Breast epithelium (tissue), 3 donors: ENCODE measurements at regions not wholly inside any gene's neighbourhood (a gene's known extent, or its start where the extent isn't known, plus 50 kb on each side); places are given as distances from the start of the nearest gene placed in this dataset.

Experiments
- CTCF ChIP-seq, 3 donors: fragments of 450-650 bp; IDR thresholded peaks; one replicate each; pipeline ENCODE4 v1.5.1; 2016 to 2017; ENCODE audit warnings: antibody characterized with exemption in 3 of 3, mild to moderate bottlenecking in 3 of 3, moderate library complexity in 3 of 3
- POLR2A ChIP-seq: fragments of 450-650 bp; IDR thresholded peaks from one replicate; pipeline ENCODE4 v1.6.1; 2016; ENCODE audit warnings: antibody characterized with exemption, mild to moderate bottlenecking, moderate library complexity
- POLR2AphosphoS5 ChIP-seq, 3 donors: sonication (generic); formaldehyde crosslinking; IDR thresholded peaks; one replicate each; pipeline ENCODE4 v1.6.1; 2017; ENCODE audit warnings: antibody characterized with exemption in 3 of 3

DNA sequence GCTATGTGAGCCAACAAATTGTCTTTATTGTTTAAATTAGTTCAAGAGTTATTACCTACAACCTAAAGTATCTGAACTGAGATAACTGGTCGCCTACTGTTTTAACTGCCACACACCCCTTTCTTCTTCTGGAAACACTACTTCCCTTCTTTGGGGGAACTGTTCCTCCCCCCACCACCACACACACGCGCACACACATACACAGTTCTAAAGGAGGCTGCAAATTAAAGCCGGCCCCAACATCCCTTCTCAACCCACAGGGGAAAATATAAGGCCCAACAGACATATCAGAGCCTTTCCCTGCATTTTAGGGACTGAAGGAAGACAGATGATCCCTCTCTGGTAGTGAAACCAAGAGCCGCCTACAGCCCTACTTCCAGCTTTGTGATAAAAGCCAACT is 348.0 kb upstream of the JARID2 start:
- no peak for TF ChIP-seq POLR2A
- TF ChIP-seq CTCF (IDR thresholded peaks at IDR 0.05): no peak
- TF ChIP-seq POLR2AphosphoS5 (IDR thresholded peaks at IDR 0.05): no peak
